A549 (cell line): ENCODE measurements at regions not wholly inside any gene's neighbourhood (a gene's known extent, or its start where the extent isn't known, plus 50 kb on each side); places are given as distances from the start of the nearest gene placed in this dataset.

Experiments
- ATAC-seq, 2 experiments: fragments of 200-7000 bp in 1 of 2; fragments of >200 bp in 1 of 2; cut with Nextera tagmentation in 1 of 2; cut with Tn5 transposase in 1 of 2; 3 replicates each; pipeline versions ENCODE4 v1.8.0 to v1.9.1; 2018 to 2020; ENCODE audit warnings: mild to moderate bottlenecking in 1 of 2, moderate library complexity in 1 of 2
- CTCF ChIA-PET: fragments of 300-600 bp; sonication (Branson Sonifier 250); formaldehyde crosslinking; extraction: SDS; loops from one replicate; lab custom pipeline; 2021; ENCODE audit warnings: antibody characterized with exemption, inconsistent platforms; lab: Yijun Ruan, JAX
- POLR2A ChIA-PET: fragments of 350-600 bp; formaldehyde crosslinking; extraction: SDS; loops from one replicate; lab custom pipeline; 2021; ENCODE audit warnings: antibody characterized with exemption, inconsistent platforms; lab: Yijun Ruan, JAX
- DNase-seq, 2 experiments: peaks; one replicate each; pipeline versions ENCODE4 v3.0.0 to v3.0.0-alpha.2; 2011 to 2016; ENCODE audit warnings: low read depth in 1 of 2, low spot score in 1 of 2
- FAIRE-seq: peaks from 2 replicates; lab custom pipeline; 2011; peaks lifted over from hg19 to GRCh38; lab: Jason Lieb, UNC
- H3K27ac ChIP-seq, 2 experiments: fragments of >200 bp; sonication (Bioruptor Twin); formaldehyde crosslinking; 3 replicates each; pipeline ENCODE4 v1.5.1; 2016 to 2017
- H3K4me1 ChIP-seq: fragments of >200 bp; sonication (Bioruptor Twin); formaldehyde crosslinking; 3 replicates; pipeline ENCODE4 v1.6.1; 2016
- H3K4me2 ChIP-seq: fragments of >200 bp; sonication (Bioruptor Twin); formaldehyde crosslinking; 3 replicates; pipeline ENCODE4 v1.6.1; 2016
- H3K4me3 ChIP-seq: fragments of >200 bp; sonication (Bioruptor Twin); formaldehyde crosslinking; 3 replicates; pipeline ENCODE4 v1.5.1; 2016
- H3K9me3 ChIP-seq: fragments of >200 bp; sonication (Bioruptor Twin); formaldehyde crosslinking; 3 replicates; pipeline ENCODE4 v1.6.1; 2016
- CBX2 ChIP-seq: fragments of 200-600 bp; sonication (generic); IDR thresholded peaks from 2 replicates; pipeline ENCODE4 v1.6.1; 2016; ENCODE audit warnings: low read depth, mild to moderate bottlenecking, borderline replicate concordance
- EP300 ChIP-seq, 2 experiments: fragments of >200 bp; sonication (Bioruptor Twin); formaldehyde crosslinking; IDR thresholded peaks; 2 replicates in 1 of 2; 3 replicates in 1 of 2; pipeline ENCODE4 v1.6.1; 2016 to 2017
- ESRRA ChIP-seq: fragments of 150-350 bp; IDR thresholded peaks from 2 replicates; pipeline ENCODE4 v1.6.1; 2014; ENCODE audit warnings: mild to moderate bottlenecking, low read length, borderline replicate concordance
- FOSL2 ChIP-seq, 2 experiments: fragments of 450-650 bp in 1 of 2; fragments of >200 bp in 1 of 2; sonication (Bioruptor Twin) in 1 of 2; formaldehyde crosslinking; IDR thresholded peaks; 2 replicates each; pipeline versions ENCODE4 v1.5.0 to v1.6.1; 2016 to 2020; ENCODE audit warnings: mild to moderate bottlenecking in 1 of 2, moderate library complexity in 1 of 2
- FOXS1 ChIP-seq: fragments of 250-450 bp; sonication (Bioruptor Pico); IDR thresholded peaks from 2 replicates; pipeline ENCODE4 v1.5.0; 2020; ENCODE audit warnings: mild to moderate bottlenecking, moderate library complexity
- GATA3 ChIP-seq: IDR thresholded peaks from 2 replicates; pipeline ENCODE4 v1.6.1; 2012; ENCODE audit warnings: borderline replicate concordance
- HEYL ChIP-seq: fragments of 250-450 bp; sonication (Bioruptor Pico); IDR thresholded peaks from 2 replicates; pipeline ENCODE4 v1.8.0; 2021; ENCODE audit warnings: mild to moderate bottlenecking, moderate library complexity
- PHF8 ChIP-seq: fragments of 200-600 bp; sonication (generic); IDR thresholded peaks from 2 replicates; pipeline ENCODE4 v1.6.1; 2016; ENCODE audit warnings: low read depth, mild to moderate bottlenecking, antibody characterized with exemption, moderate library complexity, borderline replicate concordance
- RAD21 ChIP-seq, 2 experiments: fragments of >200 bp in 1 of 2; sonication (Bioruptor Twin) in 1 of 2; formaldehyde crosslinking in 1 of 2; IDR thresholded peaks in 1 of 2; conservative IDR thresholded peaks in 1 of 2; 2 replicates in 1 of 2; 3 replicates in 1 of 2; pipeline ENCODE4 v1.6.1; 2012 to 2018; ENCODE audit warnings: inconsistent platforms in 1 of 2
- SREBF2 ChIP-seq: fragments of 450-650 bp; IDR thresholded peaks from 2 replicates; pipeline ENCODE4 v1.6.1; 2014; ENCODE audit warnings: mild to moderate bottlenecking, moderate library complexity
- TFCP2L1 ChIP-seq: fragments of 250-450 bp; sonication (Bioruptor Pico); IDR thresholded peaks from 2 replicates; pipeline ENCODE4 v1.5.0; 2021; ENCODE audit warnings: mild to moderate bottlenecking
- TP53 ChIP-seq: fragments of 250-450 bp; sonication (Bioruptor Pico); IDR thresholded peaks from 2 replicates; pipeline ENCODE4 v1.5.0; 2021; ENCODE audit warnings: mild to moderate bottlenecking, moderate library complexity
- ZC3H11A ChIP-seq: fragments of 450-650 bp; IDR thresholded peaks from 2 replicates; pipeline ENCODE4 v1.6.1; 2014; ENCODE audit warnings: antibody characterized with exemption, mild to moderate bottlenecking
- WGBS: methylation state at CpG from one replicate; pipeline ENCODE4 v1.1.6; 2017; ENCODE audit errors: missing lambda C conversion rate; 5-methylcytosine and 5-hydroxymethylcytosine counted together
- TF ChIP-seq, protein P1 (sequence below): fragments of 450-650 bp; IDR thresholded peaks from 2 replicates; pipeline ENCODE4 v1.6.1; 2014; ENCODE audit warnings: antibody characterized with exemption
- TF ChIP-seq, protein P2 (sequence below): fragments of >200 bp; sonication (Bioruptor Twin); formaldehyde crosslinking; IDR thresholded peaks from 3 replicates; pipeline ENCODE4 v1.5.1; 2016
- TF ChIP-seq, protein P3 (sequence below): fragments of 250-450 bp; sonication (Bioruptor Pico); IDR thresholded peaks from 2 replicates; pipeline ENCODE4 v1.5.0; 2020; ENCODE audit warnings: low read depth, mild to moderate bottlenecking, moderate library complexity
- TF ChIP-seq, protein P4 (sequence below): fragments of 250-450 bp; sonication (Bioruptor Pico); IDR thresholded peaks from 2 replicates; pipeline ENCODE4 v1.5.0; 2021; ENCODE audit warnings: mild to moderate bottlenecking, moderate library complexity, borderline replicate concordance
- TF ChIP-seq, protein P5 (sequence below): IDR thresholded peaks from 2 replicates; pipeline ENCODE4 v1.6.1; 2012
- TF ChIP-seq, protein P6 (sequence below): fragments of >200 bp; sonication (Bioruptor Twin); formaldehyde crosslinking; IDR thresholded peaks from 3 replicates; pipeline ENCODE4 v1.6.1; 2016

DNA sequence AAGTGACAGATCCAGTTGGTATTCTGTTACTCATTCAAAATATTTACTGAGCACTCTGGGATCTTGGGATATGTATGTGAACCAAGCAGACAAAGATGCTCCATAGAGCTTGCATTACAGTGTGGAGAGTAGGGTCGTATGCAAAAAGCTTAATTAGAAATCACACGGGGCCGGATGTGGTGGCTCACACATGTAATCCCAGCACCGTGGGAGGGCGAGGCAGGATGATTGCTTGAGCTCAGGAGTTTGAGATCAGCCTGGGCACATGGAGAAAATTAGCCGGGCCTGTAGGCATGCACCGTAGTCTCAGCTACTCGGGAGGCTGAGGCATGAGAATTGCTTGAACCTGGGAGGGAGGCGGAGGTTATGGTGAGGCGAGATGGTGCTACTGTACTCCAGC is 68.7 kb upstream of the MB21D2 start (continued):
- no peak for TF ChIP-seq GATA3
- TF ChIP-seq, protein P1, sequence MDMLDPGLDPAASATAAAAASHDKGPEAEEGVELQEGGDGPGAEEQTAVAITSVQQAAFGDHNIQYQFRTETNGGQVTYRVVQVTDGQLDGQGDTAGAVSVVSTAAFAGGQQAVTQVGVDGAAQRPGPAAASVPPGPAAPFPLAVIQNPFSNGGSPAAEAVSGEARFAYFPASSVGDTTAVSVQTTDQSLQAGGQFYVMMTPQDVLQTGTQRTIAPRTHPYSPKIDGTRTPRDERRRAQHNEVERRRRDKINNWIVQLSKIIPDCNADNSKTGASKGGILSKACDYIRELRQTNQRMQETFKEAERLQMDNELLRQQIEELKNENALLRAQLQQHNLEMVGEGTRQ: no peak
- no peak for TF ChIP-seq ZC3H11A

DNA sequence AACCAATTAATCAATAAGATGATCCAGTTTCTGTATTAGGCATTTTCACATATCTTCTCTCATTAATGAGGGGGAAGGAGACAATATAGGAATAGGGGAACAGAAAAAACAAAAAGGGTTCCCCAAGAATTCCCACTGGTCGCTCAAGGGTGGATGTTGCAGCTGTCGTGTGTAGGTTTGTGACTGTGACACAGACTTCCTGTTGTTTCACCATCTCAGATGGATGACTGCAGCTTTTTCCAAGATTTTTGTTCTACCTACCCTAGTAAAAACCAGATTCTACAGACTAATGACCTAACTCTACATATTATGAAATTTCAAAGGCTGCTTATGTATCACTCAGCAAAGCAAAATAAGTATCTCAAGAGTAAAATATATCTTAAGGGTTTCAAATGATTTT is 73.7 kb upstream of the MB21D2 start:
- Histone ChIP-seq H3K9me3 (no peaks in the 10 kb centered on the region), H3K27ac (no peak overlapping the region), H3K4me1 (no peaks in the 10 kb centered on the region), H3K4me2 (no peak overlapping the region), H3K4me3 (no peak overlapping the region)
- POLR2A ChIA-PET: no interaction called here
- CTCF ChIA-PET: interaction anchor here (1.0 kb wide), 1 partner anchor 18 kb away, joined by 3 read pairs; no protein-coding TSS in a partner anchor
- TF ChIP-seq FOXS1 (CRISPR knock-in tag): no peak
- no peak for TF ChIP-seq FOSL2 (IDR thresholded peaks at IDR 0.05)
- TF ChIP-seq FOSL2 (CRISPR knock-in tag; IDR thresholded peaks at IDR 0.05): no peak
- TF ChIP-seq, protein P2, sequence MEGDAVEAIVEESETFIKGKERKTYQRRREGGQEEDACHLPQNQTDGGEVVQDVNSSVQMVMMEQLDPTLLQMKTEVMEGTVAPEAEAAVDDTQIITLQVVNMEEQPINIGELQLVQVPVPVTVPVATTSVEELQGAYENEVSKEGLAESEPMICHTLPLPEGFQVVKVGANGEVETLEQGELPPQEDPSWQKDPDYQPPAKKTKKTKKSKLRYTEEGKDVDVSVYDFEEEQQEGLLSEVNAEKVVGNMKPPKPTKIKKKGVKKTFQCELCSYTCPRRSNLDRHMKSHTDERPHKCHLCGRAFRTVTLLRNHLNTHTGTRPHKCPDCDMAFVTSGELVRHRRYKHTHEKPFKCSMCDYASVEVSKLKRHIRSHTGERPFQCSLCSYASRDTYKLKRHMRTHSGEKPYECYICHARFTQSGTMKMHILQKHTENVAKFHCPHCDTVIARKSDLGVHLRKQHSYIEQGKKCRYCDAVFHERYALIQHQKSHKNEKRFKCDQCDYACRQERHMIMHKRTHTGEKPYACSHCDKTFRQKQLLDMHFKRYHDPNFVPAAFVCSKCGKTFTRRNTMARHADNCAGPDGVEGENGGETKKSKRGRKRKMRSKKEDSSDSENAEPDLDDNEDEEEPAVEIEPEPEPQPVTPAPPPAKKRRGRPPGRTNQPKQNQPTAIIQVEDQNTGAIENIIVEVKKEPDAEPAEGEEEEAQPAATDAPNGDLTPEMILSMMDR: no peak
- TF ChIP-seq SREBF2: no peak
- TF ChIP-seq, protein P3, sequence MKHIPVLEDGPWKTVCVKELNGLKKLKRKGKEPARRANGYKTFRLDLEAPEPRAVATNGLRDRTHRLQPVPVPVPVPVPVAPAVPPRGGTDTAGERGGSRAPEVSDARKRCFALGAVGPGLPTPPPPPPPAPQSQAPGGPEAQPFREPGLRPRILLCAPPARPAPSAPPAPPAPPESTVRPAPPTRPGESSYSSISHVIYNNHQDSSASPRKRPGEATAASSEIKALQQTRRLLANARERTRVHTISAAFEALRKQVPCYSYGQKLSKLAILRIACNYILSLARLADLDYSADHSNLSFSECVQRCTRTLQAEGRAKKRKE (CRISPR knock-in tag): no peak
- no peak for TF ChIP-seq EP300 (IDR thresholded peaks at IDR 0.05)
- TF ChIP-seq TFCP2L1 (CRISPR knock-in tag): no peak
- TF ChIP-seq, protein P4, sequence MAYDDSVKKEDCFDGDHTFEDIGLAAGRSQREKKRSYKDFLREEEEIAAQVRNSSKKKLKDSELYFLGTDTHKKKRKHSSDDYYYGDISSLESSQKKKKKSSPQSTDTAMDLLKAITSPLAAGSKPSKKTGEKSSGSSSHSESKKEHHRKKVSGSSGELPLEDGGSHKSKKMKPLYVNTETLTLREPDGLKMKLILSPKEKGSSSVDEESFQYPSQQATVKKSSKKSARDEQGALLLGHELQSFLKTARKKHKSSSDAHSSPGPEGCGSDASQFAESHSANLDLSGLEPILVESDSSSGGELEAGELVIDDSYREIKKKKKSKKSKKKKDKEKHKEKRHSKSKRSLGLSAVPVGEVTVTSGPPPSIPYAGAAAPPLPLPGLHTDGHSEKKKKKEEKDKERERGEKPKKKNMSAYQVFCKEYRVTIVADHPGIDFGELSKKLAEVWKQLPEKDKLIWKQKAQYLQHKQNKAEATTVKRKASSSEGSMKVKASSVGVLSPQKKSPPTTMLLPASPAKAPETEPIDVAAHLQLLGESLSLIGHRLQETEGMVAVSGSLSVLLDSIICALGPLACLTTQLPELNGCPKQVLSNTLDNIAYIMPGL (CRISPR knock-in tag): no peak
- TF ChIP-seq, protein P5, sequence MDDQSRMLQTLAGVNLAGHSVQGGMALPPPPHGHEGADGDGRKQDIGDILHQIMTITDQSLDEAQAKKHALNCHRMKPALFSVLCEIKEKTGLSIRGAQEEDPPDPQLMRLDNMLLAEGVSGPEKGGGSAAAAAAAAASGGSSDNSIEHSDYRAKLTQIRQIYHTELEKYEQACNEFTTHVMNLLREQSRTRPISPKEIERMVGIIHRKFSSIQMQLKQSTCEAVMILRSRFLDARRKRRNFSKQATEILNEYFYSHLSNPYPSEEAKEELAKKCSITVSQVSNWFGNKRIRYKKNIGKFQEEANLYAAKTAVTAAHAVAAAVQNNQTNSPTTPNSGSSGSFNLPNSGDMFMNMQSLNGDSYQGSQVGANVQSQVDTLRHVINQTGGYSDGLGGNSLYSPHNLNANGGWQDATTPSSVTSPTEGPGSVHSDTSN: no peak
- TF ChIP-seq, protein P6, sequence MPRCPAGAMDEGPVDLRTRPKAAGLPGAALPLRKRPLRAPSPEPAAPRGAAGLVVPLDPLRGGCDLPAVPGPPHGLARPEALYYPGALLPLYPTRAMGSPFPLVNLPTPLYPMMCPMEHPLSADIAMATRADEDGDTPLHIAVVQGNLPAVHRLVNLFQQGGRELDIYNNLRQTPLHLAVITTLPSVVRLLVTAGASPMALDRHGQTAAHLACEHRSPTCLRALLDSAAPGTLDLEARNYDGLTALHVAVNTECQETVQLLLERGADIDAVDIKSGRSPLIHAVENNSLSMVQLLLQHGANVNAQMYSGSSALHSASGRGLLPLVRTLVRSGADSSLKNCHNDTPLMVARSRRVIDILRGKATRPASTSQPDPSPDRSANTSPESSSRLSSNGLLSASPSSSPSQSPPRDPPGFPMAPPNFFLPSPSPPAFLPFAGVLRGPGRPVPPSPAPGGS: no peak
- TF ChIP-seq TP53 (CRISPR knock-in tag): no peak
- TF ChIP-seq ESRRA: no peak
- no peak for TF ChIP-seq HEYL (CRISPR knock-in tag)
- TF ChIP-seq RAD21 (conservative IDR thresholded peaks at IDR 0.05 in 1 of 2, IDR thresholded peaks at IDR 0.05 in 1 of 2): no peak
- no peak for TF ChIP-seq CBX2
- TF ChIP-seq PHF8: no peak
- ATAC-seq (no peak), FAIRE-seq (no peak), DNase-seq (no peak)
- 92% methylated on average over 2 of the region's 2 CpGs for WGBS
